Fibroblast of lung (primary cell): ENCODE measurements at regions not wholly inside any gene's neighbourhood (a gene's known extent, or its start where the extent isn't known, plus 50 kb on each side); places are given as distances from the start of the nearest gene placed in this dataset.

ENCODE experiments used
- CTCF ChIP-seq, 2 donors: IDR thresholded peaks in 1 of 2; conservative IDR thresholded peaks in 1 of 2; 1 replicate in 1 of 2; 2 replicates in 1 of 2; pipeline ENCODE4 v1.5.1; 2011 to 2012; ENCODE audit warnings: low read length in 2 of 2, control low read depth in 1 of 2, inconsistent platforms in 1 of 2, low read depth in 1 of 2, mild to moderate bottlenecking in 1 of 2
- EZH2 ChIP-seq: IDR thresholded peaks from 2 replicates; pipeline ENCODE4 v1.5.1; 2012; ENCODE audit warnings: low read length, control low read depth, mild to moderate bottlenecking; ENCODE audit errors: missing control alignments

GRCh38 chr1:72780212-72780611, 497.9 kb upstream of the NEGR1 start:
- TF ChIP-seq CTCF (conservative IDR thresholded peaks at IDR 0.05 in 1 of 2, IDR thresholded peaks at IDR 0.05 in 1 of 2; ENCODE audit: low read depth in 1 of 2, low read length in 2 of 2) (no peak), EZH2 (no peak)
